Hepatocyte (in vitro differentiated cells): ENCODE measurements at regions not wholly inside any gene's neighbourhood (a gene's known extent, or its start where the extent isn't known, plus 50 kb on each side); places are given as distances from the start of the nearest gene placed in this dataset.
A peak's percentile ranks its signal among the peaks of the same experiment; 100 is the strongest.

ENCODE experiments used
- DNase-seq: peaks from one replicate; pipeline ENCODE4 v3.0.0-alpha.2; 2016; ENCODE audit warnings: low spot score
- H2AFZ ChIP-seq: fragments of 200-600 bp; sonication (generic); 2 replicates; pipeline ENCODE4 v1.6.0; 2016; ENCODE audit warnings: antibody characterized with exemption, mild to moderate bottlenecking
- H3K27ac ChIP-seq: fragments of 200-600 bp; sonication (generic); 2 replicates; pipeline ENCODE4 v1.5.1; 2016; ENCODE audit warnings: mild to moderate bottlenecking
- H3K27me3 ChIP-seq: fragments of 200-600 bp; sonication (generic); 2 replicates; pipeline ENCODE4 v1.6.1; 2016
- H3K36me3 ChIP-seq: fragments of 200-600 bp; sonication (generic); replicated peaks from 2 replicates; pipeline ENCODE4 v1.5.1; 2016; ENCODE audit warnings: low read depth; ENCODE audit not compliant: insufficient read depth
- H3K4me1 ChIP-seq: fragments of 200-600 bp; sonication (generic); 2 replicates; pipeline ENCODE4 v1.5.1; 2016; ENCODE audit warnings: mild to moderate bottlenecking, moderate library complexity; ENCODE audit not compliant: insufficient read depth
- H3K4me2 ChIP-seq: fragments of 200-600 bp; sonication (generic); 2 replicates; pipeline ENCODE4 v1.6.0; 2016
- H3K4me3 ChIP-seq: fragments of 200-600 bp; sonication (generic); 2 replicates; pipeline ENCODE4 v1.5.1; 2016; ENCODE audit warnings: mild to moderate bottlenecking
- H3K79me2 ChIP-seq: fragments of 200-600 bp; sonication (generic); 2 replicates; pipeline ENCODE4 v1.6.0; 2017; ENCODE audit warnings: mild to moderate bottlenecking
- H3K9me2 ChIP-seq: fragments of 200-600 bp; sonication (generic); replicated peaks from 2 replicates; pipeline ENCODE4 v1.6.0; 2017; ENCODE audit warnings: mild to moderate bottlenecking; ENCODE audit not compliant: insufficient read depth
- H3K9me3 ChIP-seq: fragments of 200-600 bp; sonication (generic); 2 replicates; pipeline ENCODE4 v1.5.1; 2016; ENCODE audit warnings: low read depth, mild to moderate bottlenecking
- H4K20me1 ChIP-seq: fragments of 200-600 bp; sonication (generic); 2 replicates; pipeline ENCODE4 v1.6.0; 2016; ENCODE audit warnings: mild to moderate bottlenecking; ENCODE audit not compliant: insufficient read depth, poor library complexity, severe bottlenecking
- EZH2 ChIP-seq: fragments of 200-600 bp; sonication (generic); IDR thresholded peaks from 2 replicates; pipeline ENCODE4 v1.6.1; 2016; ENCODE audit warnings: antibody characterized with exemption, mild to moderate bottlenecking, borderline replicate concordance
- EZH2phosphoT487 ChIP-seq: fragments of 200-600 bp; sonication (generic); IDR thresholded peaks from one replicate; pipeline ENCODE4 v1.6.1; 2018; ENCODE audit warnings: antibody characterized with exemption, mild to moderate bottlenecking, low read depth, moderate library complexity; ENCODE audit not compliant: unreplicated experiment, severe bottlenecking
- WGBS: methylation state at CpG from one replicate; pipeline ENCODE4 v1.1.6; 2016; ENCODE audit warnings: low lambda C conversion rate; ENCODE audit errors: missing lambda C conversion rate; 5-methylcytosine and 5-hydroxymethylcytosine counted together
- TF ChIP-seq, protein P1 (sequence below): fragments of 200-600 bp; sonication (generic); IDR thresholded peaks from 2 replicates; pipeline ENCODE4 v1.5.1; 2016; ENCODE audit warnings: antibody characterized with exemption, mild to moderate bottlenecking; ENCODE audit not compliant: poor library complexity

DNA sequence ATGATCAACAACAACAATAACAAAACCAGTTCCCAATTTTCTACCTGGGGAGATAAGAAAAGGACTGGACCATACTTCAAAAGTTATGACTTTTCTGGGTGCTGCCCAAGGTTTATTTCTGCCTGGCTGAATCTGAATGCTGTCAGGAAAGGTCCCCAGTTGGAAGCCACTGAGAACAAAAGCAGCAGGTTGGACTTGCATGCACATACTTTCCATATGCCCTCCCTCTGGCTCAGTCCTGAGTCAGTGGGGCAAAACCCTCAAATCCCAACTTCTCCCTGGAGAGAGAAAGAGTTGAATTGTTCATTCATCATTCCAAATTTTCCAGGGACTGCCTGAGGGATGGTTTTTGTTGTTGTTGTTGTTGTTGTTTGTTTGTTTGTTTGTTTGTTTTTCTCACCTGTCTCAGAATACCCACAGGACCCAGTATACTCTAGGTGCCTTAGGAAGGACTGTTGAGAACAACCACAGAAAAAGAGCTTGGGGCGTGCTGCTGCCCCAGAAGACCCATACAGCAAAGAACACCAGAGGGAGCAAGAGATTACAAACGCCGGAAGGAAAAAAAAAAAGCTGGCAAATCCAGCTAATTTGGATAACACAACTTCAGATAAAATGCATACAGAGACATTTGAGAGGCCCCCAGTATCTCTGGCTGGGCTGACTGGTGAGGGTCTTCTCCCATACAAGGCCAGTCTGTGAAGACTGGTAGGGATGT is 138.9 kb upstream of the INPP4B start:
- no peak overlapping the region for H2AFZ ChIP-seq

DNA sequence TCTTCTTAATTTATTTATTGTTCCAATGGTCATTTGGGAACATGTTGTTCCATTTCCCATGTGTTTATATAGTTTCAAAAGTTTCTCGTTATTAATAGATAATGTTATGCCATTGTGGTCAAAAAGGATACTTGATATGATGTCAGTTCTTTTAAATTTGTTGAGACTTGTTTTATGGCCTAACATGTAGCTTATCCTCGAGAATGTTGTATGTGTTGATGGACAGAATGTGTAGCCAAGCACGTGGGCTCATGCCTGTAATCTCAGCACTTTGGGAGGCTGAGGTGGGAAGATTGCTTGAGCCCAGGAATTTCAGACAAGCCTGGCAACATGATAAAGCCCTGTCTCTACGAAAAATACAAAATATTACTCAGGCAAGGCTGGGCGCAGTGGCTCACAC is 168.5 kb upstream of the USP38 start:
- WGBS = 58% methylated on average over 5 of the region's 5 CpGs
- Histone ChIP-seq H3K4me1 (no peaks in the 10 kb centered on the region), H2AFZ (no peak overlapping the region), H3K79me2 (no peaks in the 10 kb centered on the region), H4K20me1 (no peaks in the 10 kb centered on the region), H3K4me3 (no peak overlapping the region), H3K36me3 (no peaks in the 10 kb centered on the region), H3K27me3 (no peaks in the 10 kb centered on the region), H3K9me3 (no peaks in the 10 kb centered on the region), H3K27ac (no peak overlapping the region), H3K4me2 (no peak overlapping the region), H3K9me2 (no peaks in the 10 kb centered on the region)
- TF ChIP-seq, protein P1, sequence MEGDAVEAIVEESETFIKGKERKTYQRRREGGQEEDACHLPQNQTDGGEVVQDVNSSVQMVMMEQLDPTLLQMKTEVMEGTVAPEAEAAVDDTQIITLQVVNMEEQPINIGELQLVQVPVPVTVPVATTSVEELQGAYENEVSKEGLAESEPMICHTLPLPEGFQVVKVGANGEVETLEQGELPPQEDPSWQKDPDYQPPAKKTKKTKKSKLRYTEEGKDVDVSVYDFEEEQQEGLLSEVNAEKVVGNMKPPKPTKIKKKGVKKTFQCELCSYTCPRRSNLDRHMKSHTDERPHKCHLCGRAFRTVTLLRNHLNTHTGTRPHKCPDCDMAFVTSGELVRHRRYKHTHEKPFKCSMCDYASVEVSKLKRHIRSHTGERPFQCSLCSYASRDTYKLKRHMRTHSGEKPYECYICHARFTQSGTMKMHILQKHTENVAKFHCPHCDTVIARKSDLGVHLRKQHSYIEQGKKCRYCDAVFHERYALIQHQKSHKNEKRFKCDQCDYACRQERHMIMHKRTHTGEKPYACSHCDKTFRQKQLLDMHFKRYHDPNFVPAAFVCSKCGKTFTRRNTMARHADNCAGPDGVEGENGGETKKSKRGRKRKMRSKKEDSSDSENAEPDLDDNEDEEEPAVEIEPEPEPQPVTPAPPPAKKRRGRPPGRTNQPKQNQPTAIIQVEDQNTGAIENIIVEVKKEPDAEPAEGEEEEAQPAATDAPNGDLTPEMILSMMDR = no peak
- TF ChIP-seq EZH2 (no peak), EZH2phosphoT487 (no peak)
- DNase-seq = no peak

More for the DNA sequence above, 138.9 kb upstream of the INPP4B start:
- Histone ChIP-seq H3K4me3 (no peak overlapping the region), H3K9me2 (no peaks in the 10 kb centered on the region), H4K20me1 (no peaks in the 10 kb centered on the region), H3K9me3 (no peaks in the 10 kb centered on the region), H3K27me3 (no peaks in the 10 kb centered on the region), H3K4me1 (no peaks in the 10 kb centered on the region), H3K4me2 (no peak overlapping the region), H3K27ac (no peak overlapping the region), H3K36me3 (no peaks in the 10 kb centered on the region), H3K79me2 (no peaks in the 10 kb centered on the region)
- DNase-seq = peak; percentile 48
- TF ChIP-seq EZH2 (no peak), EZH2phosphoT487 (no peak)
- TF ChIP-seq, protein P1 = peak; percentile 62
- 17% methylated on average over 3 of the region's 3 CpGs for WGBS

DNA sequence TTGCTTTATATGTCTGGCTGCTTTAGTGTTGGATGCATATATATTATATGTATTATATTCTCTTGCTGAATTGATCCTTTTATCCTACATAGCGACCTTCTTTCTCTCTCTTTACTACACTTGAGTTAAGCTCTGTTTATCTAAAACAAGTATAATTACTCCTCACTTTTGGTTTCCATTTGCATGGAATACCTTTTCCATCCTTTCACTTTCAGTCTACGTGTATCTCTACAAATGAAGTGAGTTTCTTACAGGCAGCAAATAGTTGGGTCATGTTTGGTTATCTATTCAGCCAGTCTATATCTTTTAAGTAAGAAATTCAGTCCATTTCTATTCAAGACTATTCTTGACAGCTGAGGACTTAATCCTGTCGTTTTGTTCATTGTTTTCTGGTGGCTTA is 167.5 kb upstream of the USP38 start:
- no peak for DNase-seq
- Histone ChIP-seq H3K79me2 (no peaks in the 10 kb centered on the region), H3K36me3 (no peaks in the 10 kb centered on the region), H3K4me1 (no peaks in the 10 kb centered on the region), H2AFZ (no peak overlapping the region), H3K9me2 (no peaks in the 10 kb centered on the region), H3K4me2 (no peak overlapping the region), H3K27me3 (no peaks in the 10 kb centered on the region), H3K27ac (no peak overlapping the region), H4K20me1 (no peaks in the 10 kb centered on the region), H3K9me3 (no peaks in the 10 kb centered on the region), H3K4me3 (no peak overlapping the region)
- no peak for TF ChIP-seq EZH2
- TF ChIP-seq, protein P1 = no peak
- TF ChIP-seq EZH2phosphoT487 = no peak
- 54% methylated on average over 3 of the region's 3 CpGs for WGBS
